ENCODE measurements at regions not wholly inside any gene's neighbourhood (a gene's known extent, or its start where the extent isn't known, plus 50 kb on each side); places are given as distances from the start of the nearest gene placed in this dataset.

- no peaks in the 10 kb centered on the region for H3K9me3 ChIP-seq (ENCODE audit: control insufficient read depth in 5 of 5, low read length in 5 of 5)
- H3K27ac ChIP-seq (ENCODE audit: low read depth, low read length) = no peak overlapping the region
- H3K4me1 ChIP-seq (ENCODE audit: control insufficient read depth in 5 of 5, insufficient read depth in 5 of 5, low read length in 5 of 5) = peaks cover 0 to 6% (median 0%) of the 10 kb centered on the region in 5 donors
- no peaks in the 10 kb centered on the region for H3K36me3 ChIP-seq (ENCODE audit: control insufficient read depth in 5 of 5, insufficient read depth in 5 of 5, low read length in 5 of 5)
- H3K27me3 ChIP-seq (ENCODE audit: control insufficient read depth in 5 of 5, insufficient read depth in 4 of 5, low read length in 5 of 5) = no peaks in the 10 kb centered on the region
- no peak overlapping the region for H3K9ac ChIP-seq (ENCODE audit: low read length in 5 of 5)
- no peak overlapping the region for H3K4me3 ChIP-seq (ENCODE audit: low read depth in 1 of 5, low read length in 5 of 5)
Observed at GRCh38 chr6:82419132-82419581, 55.5 kb downstream of the TPBG start.

- Histone ChIP-seq H3K9ac (ENCODE audit: low read length in 5 of 5) (no peak overlapping the region), H3K27ac (ENCODE audit: low read depth, low read length) (no peak overlapping the region), H3K4me1 (ENCODE audit: control insufficient read depth in 5 of 5, insufficient read depth in 5 of 5, low read length in 5 of 5) (peaks cover 0 to 6% (median 0%) of the 10 kb centered on the region in 5 donors)
Observed at GRCh38 chr6:82419859-82420258, 56.2 kb downstream of the TPBG start.

GRCh38 chr6:82430611-82431010, 67.0 kb downstream of the TPBG start:
- Histone ChIP-seq H3K27ac (ENCODE audit: low read depth, low read length) (no peak overlapping the region), H3K36me3 (ENCODE audit: control insufficient read depth in 5 of 5, insufficient read depth in 5 of 5, low read length in 5 of 5) (no peaks in the 10 kb centered on the region), H3K4me1 (ENCODE audit: control insufficient read depth in 5 of 5, insufficient read depth in 5 of 5, low read length in 5 of 5) (no peaks in the 10 kb centered on the region), H3K9ac (ENCODE audit: low read length in 5 of 5) (no peak overlapping the region), H3K9me3 (ENCODE audit: control insufficient read depth in 5 of 5, low read length in 5 of 5) (no peaks in the 10 kb centered on the region), H3K27me3 (ENCODE audit: control insufficient read depth in 5 of 5, insufficient read depth in 4 of 5, low read length in 5 of 5) (no peaks in the 10 kb centered on the region), H3K4me3 (ENCODE audit: low read depth in 1 of 5, low read length in 5 of 5) (no peak overlapping the region)

More at GRCh38 chr6:82419859-82420258, 56.2 kb downstream of the TPBG start:
- Histone ChIP-seq H3K9me3 (ENCODE audit: control insufficient read depth in 5 of 5, low read length in 5 of 5) (no peaks in the 10 kb centered on the region), H3K36me3 (ENCODE audit: control insufficient read depth in 5 of 5, insufficient read depth in 5 of 5, low read length in 5 of 5) (no peaks in the 10 kb centered on the region), H3K4me3 (ENCODE audit: low read depth in 1 of 5, low read length in 5 of 5) (no peak overlapping the region), H3K27me3 (ENCODE audit: control insufficient read depth in 5 of 5, insufficient read depth in 4 of 5, low read length in 5 of 5) (no peaks in the 10 kb centered on the region)

GRCh38 chr6:82436740-82437139, 73.1 kb downstream of the TPBG start:
- Histone ChIP-seq H3K27me3 (ENCODE audit: control insufficient read depth in 5 of 5, insufficient read depth in 4 of 5, low read length in 5 of 5) (no peaks in the 10 kb centered on the region), H3K9me3 (ENCODE audit: control insufficient read depth in 5 of 5, low read length in 5 of 5) (no peaks in the 10 kb centered on the region), H3K4me1 (ENCODE audit: control insufficient read depth in 5 of 5, insufficient read depth in 5 of 5, low read length in 5 of 5) (no peaks in the 10 kb centered on the region), H3K36me3 (ENCODE audit: control insufficient read depth in 5 of 5, insufficient read depth in 5 of 5, low read length in 5 of 5) (no peaks in the 10 kb centered on the region), H3K27ac (ENCODE audit: low read depth, low read length) (no peak overlapping the region), H3K4me3 (ENCODE audit: low read depth in 1 of 5, low read length in 5 of 5) (no peak overlapping the region), H3K9ac (ENCODE audit: low read length in 5 of 5) (no peak overlapping the region)

GRCh38 chr6:82437701-82438100, 74.1 kb downstream of the TPBG start:
- H3K9ac ChIP-seq (ENCODE audit: low read length in 5 of 5) = no peak overlapping the region
- H3K27ac ChIP-seq (ENCODE audit: low read depth, low read length) = no peak overlapping the region
- no peak overlapping the region for H3K4me3 ChIP-seq (ENCODE audit: low read depth in 1 of 5, low read length in 5 of 5)
- no peaks in the 10 kb centered on the region for H3K36me3 ChIP-seq (ENCODE audit: control insufficient read depth in 5 of 5, insufficient read depth in 5 of 5, low read length in 5 of 5)
- no peaks in the 10 kb centered on the region for H3K9me3 ChIP-seq (ENCODE audit: control insufficient read depth in 5 of 5, low read length in 5 of 5)
- H3K27me3 ChIP-seq (ENCODE audit: control insufficient read depth in 5 of 5, insufficient read depth in 4 of 5, low read length in 5 of 5) = no peaks in the 10 kb centered on the region
- no peaks in the 10 kb centered on the region for H3K4me1 ChIP-seq (ENCODE audit: control insufficient read depth in 5 of 5, insufficient read depth in 5 of 5, low read length in 5 of 5)

- H3K36me3 ChIP-seq (ENCODE audit: control insufficient read depth in 5 of 5, insufficient read depth in 5 of 5, low read length in 5 of 5) = no peaks in the 10 kb centered on the region
- H3K27me3 ChIP-seq (ENCODE audit: control insufficient read depth in 5 of 5, insufficient read depth in 4 of 5, low read length in 5 of 5) = no peaks in the 10 kb centered on the region
- H3K27ac ChIP-seq (ENCODE audit: low read depth, low read length) = no peak overlapping the region
- no peaks in the 10 kb centered on the region for H3K9me3 ChIP-seq (ENCODE audit: control insufficient read depth in 5 of 5, low read length in 5 of 5)
- no peaks in the 10 kb centered on the region for H3K4me1 ChIP-seq (ENCODE audit: control insufficient read depth in 5 of 5, insufficient read depth in 5 of 5, low read length in 5 of 5)
- H3K4me3 ChIP-seq (ENCODE audit: low read depth in 1 of 5, low read length in 5 of 5) = no peak overlapping the region
- no peak overlapping the region for H3K9ac ChIP-seq (ENCODE audit: low read length in 5 of 5)
Observed at GRCh38 chr6:82441047-82441855, 77.6 kb downstream of the TPBG start.

- no peaks in the 10 kb centered on the region for H3K27me3 ChIP-seq (ENCODE audit: control insufficient read depth in 5 of 5, insufficient read depth in 4 of 5, low read length in 5 of 5)
- H3K4me3 ChIP-seq (ENCODE audit: low read depth in 1 of 5, low read length in 5 of 5) = no peak overlapping the region
- no peaks in the 10 kb centered on the region for H3K36me3 ChIP-seq (ENCODE audit: control insufficient read depth in 5 of 5, insufficient read depth in 5 of 5, low read length in 5 of 5)
- H3K4me1 ChIP-seq (ENCODE audit: control insufficient read depth in 5 of 5, insufficient read depth in 5 of 5, low read length in 5 of 5) = no peaks in the 10 kb centered on the region
- no peak overlapping the region for H3K27ac ChIP-seq (ENCODE audit: low read depth, low read length)
- no peaks in the 10 kb centered on the region for H3K9me3 ChIP-seq (ENCODE audit: control insufficient read depth in 5 of 5, low read length in 5 of 5)
- no peak overlapping the region for H3K9ac ChIP-seq (ENCODE audit: low read length in 5 of 5)
Observed at GRCh38 chr6:82442061-82442719, 78.6 kb downstream of the TPBG start.

GRCh38 chr6:82458147-82458546, 94.5 kb downstream of the TPBG start:
- peak overlapping the region in 1 of 5 donors; percentile 6 for H3K4me3 ChIP-seq (ENCODE audit: low read depth in 1 of 5, low read length in 5 of 5)
- no peaks in the 10 kb centered on the region for H3K4me1 ChIP-seq (ENCODE audit: control insufficient read depth in 5 of 5, insufficient read depth in 5 of 5, low read length in 5 of 5)
- H3K9me3 ChIP-seq (ENCODE audit: control insufficient read depth in 5 of 5, low read length in 5 of 5) = peaks cover 0 to 14% (median 6%) of the 10 kb centered on the region in 5 donors
- H3K27ac ChIP-seq (ENCODE audit: low read depth, low read length) = no peak overlapping the region
- H3K9ac ChIP-seq (ENCODE audit: low read length in 5 of 5) = no peak overlapping the region
- no peaks in the 10 kb centered on the region for H3K36me3 ChIP-seq (ENCODE audit: control insufficient read depth in 5 of 5, insufficient read depth in 5 of 5, low read length in 5 of 5)
- no peaks in the 10 kb centered on the region for H3K27me3 ChIP-seq (ENCODE audit: control insufficient read depth in 5 of 5, insufficient read depth in 4 of 5, low read length in 5 of 5)

GRCh38 chr6:82458705-82459104, 95.1 kb downstream of the TPBG start:
- peaks cover 0 to 14% (median 6%) of the 10 kb centered on the region in 5 donors for H3K9me3 ChIP-seq (ENCODE audit: control insufficient read depth in 5 of 5, low read length in 5 of 5)
- H3K4me1 ChIP-seq (ENCODE audit: control insufficient read depth in 5 of 5, insufficient read depth in 5 of 5, low read length in 5 of 5) = no peaks in the 10 kb centered on the region
- H3K4me3 ChIP-seq (ENCODE audit: low read depth in 1 of 5, low read length in 5 of 5) = no peak overlapping the region
- H3K27ac ChIP-seq (ENCODE audit: low read depth, low read length) = no peak overlapping the region
- no peak overlapping the region for H3K9ac ChIP-seq (ENCODE audit: low read length in 5 of 5)
- H3K27me3 ChIP-seq (ENCODE audit: control insufficient read depth in 5 of 5, insufficient read depth in 4 of 5, low read length in 5 of 5) = no peaks in the 10 kb centered on the region
- H3K36me3 ChIP-seq (ENCODE audit: control insufficient read depth in 5 of 5, insufficient read depth in 5 of 5, low read length in 5 of 5) = no peaks in the 10 kb centered on the region

GRCh38 chr6:82461536-82461935, 97.9 kb downstream of the TPBG start:
- Histone ChIP-seq H3K4me1 (ENCODE audit: control insufficient read depth in 5 of 5, insufficient read depth in 5 of 5, low read length in 5 of 5) (no peaks in the 10 kb centered on the region), H3K27me3 (ENCODE audit: control insufficient read depth in 5 of 5, insufficient read depth in 4 of 5, low read length in 5 of 5) (no peaks in the 10 kb centered on the region), H3K9me3 (ENCODE audit: control insufficient read depth in 5 of 5, low read length in 5 of 5) (peaks cover 0 to 8% (median 6%) of the 10 kb centered on the region in 5 donors), H3K27ac (ENCODE audit: low read depth, low read length) (no peak overlapping the region), H3K9ac (ENCODE audit: low read length in 5 of 5) (no peak overlapping the region), H3K4me3 (ENCODE audit: low read depth in 1 of 5, low read length in 5 of 5) (no peak overlapping the region), H3K36me3 (ENCODE audit: control insufficient read depth in 5 of 5, insufficient read depth in 5 of 5, low read length in 5 of 5) (no peaks in the 10 kb centered on the region)

Data from subcutaneous abdominal adipose tissue (tissue), 5 donors.